Transverse colon (tissue), 4 donors: ENCODE measurements at regions not wholly inside any gene's neighbourhood (a gene's known extent, or its start where the extent isn't known, plus 50 kb on each side); places are given as distances from the start of the nearest gene placed in this dataset.

ENCODE experiments used
- DNase-seq: peaks from one replicate; pipeline ENCODE4 v3.0.0-alpha.2; 2019
- H3K27ac ChIP-seq, 4 donors: fragments of 200-600 bp; sonication (generic); 2 replicates each; pipeline ENCODE4 v1.5.1; 2016 to 2018; ENCODE audit warnings: inconsistent platforms in 4 of 4
- H3K27me3 ChIP-seq: fragments of 200-600 bp; sonication (generic); 2 replicates; pipeline ENCODE4 v1.5.1; 2017; ENCODE audit warnings: inconsistent platforms
- H3K36me3 ChIP-seq, 4 donors: fragments of 200-600 bp; sonication (generic); 2 replicates each; pipeline ENCODE4 v1.5.1; 2017 to 2019; ENCODE audit warnings: inconsistent platforms in 4 of 4
- H3K4me1 ChIP-seq, 4 donors: fragments of 200-600 bp; sonication (generic); 2 replicates each; pipeline ENCODE4 v1.5.1; 2017 to 2020; ENCODE audit warnings: inconsistent platforms in 4 of 4
- H3K4me3 ChIP-seq, 4 donors: fragments of 200-600 bp; sonication (generic); 1 replicate in 1 of 4; 2 replicates in 3 of 4; pipeline versions ENCODE4 v1.5.1 to v1.6.1; 2017 to 2019; ENCODE audit warnings: inconsistent platforms in 4 of 4
- H3K9me3 ChIP-seq, 2 donors: fragments of 200-600 bp; sonication (generic); 2 replicates each; pipeline ENCODE4 v1.5.1; 2017 to 2019; ENCODE audit warnings: inconsistent platforms in 2 of 2
- CTCF ChIP-seq, 5 experiments: fragments of 200-600 bp in 3 of 5; fragments of 450-650 bp in 2 of 5; sonication (generic) in 3 of 5; IDR thresholded peaks; 1 replicate in 2 of 5; 2 replicates in 3 of 5; pipeline ENCODE4 v1.5.1; 2016 to 2017; ENCODE audit warnings: antibody characterized with exemption in 5 of 5, inconsistent platforms in 3 of 5, mild to moderate bottlenecking in 2 of 5, moderate library complexity in 1 of 5
- EP300 ChIP-seq: sonication (generic); formaldehyde crosslinking; IDR thresholded peaks from one replicate; pipeline ENCODE4 v1.6.1; 2017; ENCODE audit warnings: antibody characterized with exemption, low read depth
- POLR2A ChIP-seq: fragments of 450-650 bp; IDR thresholded peaks from one replicate; pipeline ENCODE4 v1.6.1; 2016; ENCODE audit warnings: antibody characterized with exemption, mild to moderate bottlenecking, moderate library complexity
- POLR2AphosphoS5 ChIP-seq, 3 donors: sonication (generic); formaldehyde crosslinking; IDR thresholded peaks; one replicate each; pipeline ENCODE4 v1.6.1; 2016; ENCODE audit warnings: antibody characterized with exemption in 3 of 3
- WGBS, 2 donors: methylation state at CpG; one replicate each; pipeline ENCODE4 v1.1.5; 2018; ENCODE audit warnings: low coverage in 1 of 2; 5-methylcytosine and 5-hydroxymethylcytosine counted together
- in situ Hi-C, 4 donors: fragments of 200-750 bp; cut with MboI; loops; one replicate each; pipeline versions ENCODE4 v1.15.0 to v1.15.1; 2017; ENCODE audit warnings: low sequenced_read_pairs in 3 of 4, low pct_ligation_motif_present in 1 of 4, low pct_unique_long_range_greater_than_20kb in 1 of 4
- intact Hi-C: fragments of 100-400 bp; cut with DNase I; formaldehyde crosslinking; loops from one replicate; pipeline ENCODE4 v1.15.1; 2023; ENCODE audit warnings: low total_unique reads

- Histone ChIP-seq H3K9me3 (no peaks in the 10 kb centered on the region), H3K4me1 (no peaks in the 10 kb centered on the region), H3K36me3 (no peaks in the 10 kb centered on the region), H3K27me3 (no peaks in the 10 kb centered on the region), H3K4me3 (no peak overlapping the region), H3K27ac (no peak overlapping the region)
- TF ChIP-seq POLR2A (no peak), EP300 (no peak), CTCF (IDR thresholded peaks at IDR 0.05) (no peak), POLR2AphosphoS5 (IDR thresholded peaks at IDR 0.05) (no peak)
- WGBS, 2 donors: 57 to 86% methylated on average over 2 of the region's 2 CpGs
- no peak for DNase-seq
- in situ Hi-C loops: no loop called here
- intact Hi-C loops: no loop called here
Observed at GRCh38 chr2:5125017-5125730, 567.0 kb upstream of the SOX11 start.

GRCh38 chr2:5132281-5132680 is 559.9 kb upstream of the SOX11 start:
- no peak for TF ChIP-seq POLR2A
- TF ChIP-seq CTCF (IDR thresholded peaks at IDR 0.05): no peak
- TF ChIP-seq POLR2AphosphoS5 (IDR thresholded peaks at IDR 0.05): no peak
- TF ChIP-seq EP300: no peak
- 77% methylated on average over 5 of the region's 5 CpGs; no CpG with 5 or more reads in 1 of the 2 donors for WGBS, 2 donors
- H3K27me3 ChIP-seq: no peaks in the 10 kb centered on the region

GRCh38 chr2:5140347-5140746 is 551.8 kb upstream of the SOX11 start:
- 43 to 54% methylated on average over 2 of the region's 2 CpGs for WGBS, 2 donors
- H3K27ac ChIP-seq: no peak overlapping the region
- TF ChIP-seq POLR2AphosphoS5 (IDR thresholded peaks at IDR 0.05) (no peak), CTCF (IDR thresholded peaks at IDR 0.05) (no peak), EP300 (no peak), POLR2A (no peak)

More at GRCh38 chr2:5132281-5132680, 559.9 kb upstream of the SOX11 start:
- intact Hi-C loops: no loop called here
- H3K4me1 ChIP-seq: no peaks in the 10 kb centered on the region
- no peak for DNase-seq
- no peak overlapping the region for H3K4me3 ChIP-seq
- H3K9me3 ChIP-seq: no peaks in the 10 kb centered on the region
- in situ Hi-C loops: no loop called here
- H3K27ac ChIP-seq: no peak overlapping the region
- no peaks in the 10 kb centered on the region for H3K36me3 ChIP-seq

GRCh38 chr2:5144159-5144558 is 548.0 kb upstream of the SOX11 start:
- no peaks in the 10 kb centered on the region for H3K4me1 ChIP-seq
- H3K9me3 ChIP-seq: peaks cover 3% of the 10 kb centered on the region in 2 donors
- no peak overlapping the region for H3K27ac ChIP-seq
- H3K27me3 ChIP-seq: no peaks in the 10 kb centered on the region
- H3K36me3 ChIP-seq: no peaks in the 10 kb centered on the region
- intact Hi-C loops (no loop called here), in situ Hi-C loops (no loop called here)
- DNase-seq: no peak
- H3K4me3 ChIP-seq: no peak overlapping the region
- TF ChIP-seq CTCF (IDR thresholded peaks at IDR 0.05): no peak
- TF ChIP-seq EP300: no peak
- TF ChIP-seq POLR2AphosphoS5 (IDR thresholded peaks at IDR 0.05): no peak
- TF ChIP-seq POLR2A: no peak
- WGBS, 2 donors: 92 to 94% methylated on average over 8 to 15 of the region's 15 CpGs

More at GRCh38 chr2:5140347-5140746, 551.8 kb upstream of the SOX11 start:
- Histone ChIP-seq H3K4me1 (no peaks in the 10 kb centered on the region), H3K27me3 (no peaks in the 10 kb centered on the region), H3K9me3 (peaks cover 3 to 9% of the 10 kb centered on the region in 2 donors), H3K36me3 (no peaks in the 10 kb centered on the region), H3K4me3 (no peak overlapping the region)
- intact Hi-C loops (no loop called here), in situ Hi-C loops (no loop called here)
- DNase-seq: no peak
